NCI-H748 (cell line): ENCODE measurements at regions not wholly inside any gene's neighbourhood (a gene's known extent, or its start where the extent isn't known, plus 50 kb on each side); places are given as distances from the start of the nearest gene placed in this dataset.
"Not testable (repeated sequence)": the region's sequence is repeated elsewhere in the genome, so short reads cannot be mapped to it uniquely, and the experiment has no call there.

Experiments
- DNase-seq: peaks from one replicate; lab custom pipeline; 2025; ENCODE audit not compliant: unreplicated experiment; lab: John Stamatoyannopoulos, UW

GRCh38 chr14:106761886-106762816 is 1235.8 kb downstream of the TMEM121 start:
- DNase-seq = not testable (repeated sequence)

GRCh38 chr14:106764968-106765369 is 1238.6 kb downstream of the TMEM121 start:
- DNase-seq = peak; percentile 22

- no peak for DNase-seq
These were observed 1239.8 kb downstream of the TMEM121 start for GRCh38 chr14:106766145-106766544.

GRCh38 chr14:106766551-106767277 is 1240.3 kb downstream of the TMEM121 start:
- DNase-seq = not testable (repeated sequence)

- not testable (repeated sequence) for DNase-seq
These were observed 1241.8 kb downstream of the TMEM121 start for GRCh38 chr14:106768230-106768629.

- not testable (repeated sequence) for DNase-seq
These were observed 1242.8 kb downstream of the TMEM121 start for GRCh38 chr14:106768972-106769700.

GRCh38 chr14:106770158-106770672 is 1243.8 kb downstream of the TMEM121 start:
- DNase-seq = not testable (repeated sequence)

- DNase-seq = not testable (repeated sequence)
These were observed 1248.6 kb downstream of the TMEM121 start for GRCh38 chr14:106774889-106775480.

GRCh38 chr14:106776395-106776983 is 1250.1 kb downstream of the TMEM121 start:
- DNase-seq = no peak

GRCh38 chr14:106778986-106779385 is 1252.6 kb downstream of the TMEM121 start:
- DNase-seq = no peak

GRCh38 chr14:106786697-106787096 is 1260.3 kb downstream of the TMEM121 start:
- DNase-seq = no peak

GRCh38 chr14:106787626-106788025 is 1261.2 kb downstream of the TMEM121 start:
- DNase-seq = no peak

- DNase-seq = no peak
These were observed 1262.2 kb downstream of the TMEM121 start for GRCh38 chr14:106788534-106788933.

GRCh38 chr14:106789318-106789717 is 1262.9 kb downstream of the TMEM121 start:
- DNase-seq = no peak

GRCh38 chr14:106790189-106791036 is 1264.0 kb downstream of the TMEM121 start:
- DNase-seq = peak; percentile 74

GRCh38 chr14:106792543-106792942 is 1266.2 kb downstream of the TMEM121 start:
- no peak for DNase-seq

GRCh38 chr14:106798166-106798565 is 1271.8 kb downstream of the TMEM121 start:
- not testable (repeated sequence) for DNase-seq

- DNase-seq = peak; percentile 74
These were observed 1276.3 kb downstream of the TMEM121 start for GRCh38 chr14:106802413-106803364.
